ENCODE measurements at regions not wholly inside any gene's neighbourhood (a gene's known extent, or its start where the extent isn't known, plus 50 kb on each side); places are given as distances from the start of the nearest gene placed in this dataset.

DNA sequence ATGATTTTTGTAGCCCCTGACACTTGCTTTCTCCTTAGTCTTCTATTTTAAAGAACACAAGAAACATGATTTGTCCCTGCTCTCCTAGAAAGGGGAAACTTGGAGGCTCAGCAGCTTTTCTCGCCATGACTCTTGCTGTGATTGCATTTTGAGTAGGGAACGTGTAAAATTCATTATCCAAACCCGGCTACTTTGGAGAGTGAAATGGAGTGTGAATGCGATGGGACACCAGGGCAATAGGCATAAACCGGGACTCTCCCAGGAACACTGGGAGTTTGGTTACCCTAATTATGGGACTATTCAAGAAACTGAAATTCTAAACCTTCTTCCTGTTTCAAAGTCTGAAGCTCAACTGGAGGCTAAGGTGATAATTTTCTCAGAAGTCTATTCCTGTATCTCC is 181.7 kb upstream of the RFC3 start:
- ATAC-seq: no peak
- no peak for DNase-seq
- intact Hi-C loops (cut with micrococcal nuclease): no loop called here

DNA sequence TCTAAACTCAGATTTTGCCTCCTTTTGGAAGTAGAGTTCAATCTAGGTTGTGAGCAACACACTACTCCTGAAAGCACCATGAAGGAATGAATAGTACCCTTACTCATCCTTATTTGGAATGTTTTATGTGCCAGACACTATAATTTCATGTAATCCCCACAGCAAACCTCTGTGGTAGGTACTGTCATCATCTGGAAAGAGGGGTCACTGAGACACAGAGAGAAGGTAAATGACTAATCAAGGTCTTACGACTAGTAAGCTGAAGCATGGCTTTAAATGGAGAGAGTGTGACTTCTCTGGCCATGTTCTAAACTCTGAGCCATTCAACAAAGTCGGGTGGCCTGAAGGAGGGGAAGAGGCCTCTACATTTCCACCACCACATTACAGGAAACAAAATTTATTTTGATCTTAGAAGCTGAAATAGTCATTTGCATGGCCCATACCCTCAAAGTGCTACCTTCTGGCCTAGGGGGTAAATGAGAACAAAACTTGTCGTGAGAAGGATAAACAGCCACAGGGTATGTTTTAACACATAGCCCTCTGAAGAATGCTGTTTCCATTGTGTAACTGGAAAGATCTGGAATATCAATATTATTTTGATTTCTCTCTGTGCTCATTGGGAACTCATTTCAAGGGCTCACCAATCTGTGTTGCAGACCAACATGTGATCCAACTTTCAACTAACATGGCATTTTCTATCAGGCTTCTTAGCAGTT is 180.8 kb upstream of the RFC3 start:
- no peak for ATAC-seq
- intact Hi-C loops (cut with micrococcal nuclease): no loop called here
- no peak for DNase-seq

DNA sequence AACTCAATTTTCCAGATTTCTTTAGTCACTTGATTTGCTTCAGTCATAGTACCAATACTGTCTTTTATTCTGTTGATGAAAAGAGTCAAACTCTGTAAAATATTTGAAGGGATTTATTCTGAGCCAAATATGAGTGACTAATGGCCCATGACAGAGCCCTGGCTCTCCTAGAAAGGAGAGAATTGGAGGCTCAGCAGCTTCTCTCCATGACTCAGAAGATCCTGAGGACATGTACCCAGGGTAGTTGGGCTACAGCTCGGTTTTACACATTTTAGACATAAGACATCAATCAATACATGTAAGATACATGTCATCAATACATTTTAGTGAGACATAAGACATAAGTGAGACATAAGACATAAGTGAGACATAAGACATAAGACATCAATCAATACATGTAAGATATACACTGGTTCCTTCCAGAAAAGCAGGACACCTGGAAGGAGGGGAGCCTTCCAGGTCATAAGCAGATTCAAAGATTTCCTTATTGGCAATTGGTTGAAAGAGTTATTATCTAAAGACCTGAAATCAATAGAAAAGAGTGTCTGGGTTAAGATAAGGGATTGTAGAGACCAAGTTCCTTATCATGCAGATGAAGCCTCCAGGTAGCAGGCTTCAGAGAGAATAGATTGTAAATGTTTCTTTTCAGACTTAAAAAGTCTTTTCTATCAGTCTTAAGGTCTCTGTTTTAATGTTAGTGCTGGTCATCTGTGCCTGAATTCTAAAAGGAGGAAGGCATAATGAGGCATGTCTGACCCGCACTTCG is 179.8 kb upstream of the RFC3 start:
- no peak for ATAC-seq
- intact Hi-C loops (cut with micrococcal nuclease): no loop called here
- DNase-seq: no peak

DNA sequence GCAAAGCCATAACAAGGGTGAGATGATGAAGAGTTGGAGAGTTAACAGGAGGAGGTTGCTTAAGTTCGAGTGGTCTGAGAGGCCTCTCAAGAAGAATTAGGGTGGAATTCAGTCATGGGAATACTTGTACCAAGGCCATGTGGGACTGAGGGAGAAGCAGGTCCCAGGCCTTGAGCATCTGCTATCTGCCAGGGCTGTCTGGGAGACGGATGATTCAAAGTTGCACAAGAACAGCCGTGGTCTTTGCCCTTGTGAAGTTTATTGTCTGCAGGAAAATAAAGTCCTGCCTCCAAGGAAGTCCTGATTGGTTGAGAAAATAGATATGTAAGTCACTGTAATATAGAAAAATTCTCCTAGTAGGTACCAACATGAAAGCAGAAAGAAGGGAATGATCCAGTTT is 178.8 kb upstream of the RFC3 start:
- intact Hi-C loops (cut with micrococcal nuclease): no loop called here
- peak; percentile 46 for DNase-seq
- peak; percentile 42 for ATAC-seq

DNA sequence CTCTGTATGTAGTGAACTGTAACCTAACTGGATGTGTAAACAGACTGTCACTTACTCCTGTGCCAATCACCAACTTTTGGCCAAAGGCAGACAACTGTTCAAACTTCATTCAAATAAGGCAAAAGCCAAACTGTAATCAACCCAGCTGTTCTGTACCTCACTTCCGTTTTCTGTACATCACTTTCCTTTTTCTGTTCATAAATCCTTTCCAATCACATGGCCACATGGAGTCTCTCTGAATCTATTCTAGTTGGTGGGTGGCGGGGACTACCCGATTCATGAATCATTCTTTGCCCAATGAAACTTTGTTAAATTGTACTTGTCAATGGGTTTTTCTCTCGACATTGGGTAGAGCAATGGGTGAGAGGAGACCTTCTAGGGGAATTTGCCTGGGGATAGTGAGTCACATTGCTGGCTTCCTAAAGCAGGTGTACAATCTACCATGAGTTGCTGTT is 178.3 kb upstream of the RFC3 start:
- intact Hi-C loops (cut with micrococcal nuclease): no loop called here
- DNase-seq (no peak), ATAC-seq (no peak)

DNA sequence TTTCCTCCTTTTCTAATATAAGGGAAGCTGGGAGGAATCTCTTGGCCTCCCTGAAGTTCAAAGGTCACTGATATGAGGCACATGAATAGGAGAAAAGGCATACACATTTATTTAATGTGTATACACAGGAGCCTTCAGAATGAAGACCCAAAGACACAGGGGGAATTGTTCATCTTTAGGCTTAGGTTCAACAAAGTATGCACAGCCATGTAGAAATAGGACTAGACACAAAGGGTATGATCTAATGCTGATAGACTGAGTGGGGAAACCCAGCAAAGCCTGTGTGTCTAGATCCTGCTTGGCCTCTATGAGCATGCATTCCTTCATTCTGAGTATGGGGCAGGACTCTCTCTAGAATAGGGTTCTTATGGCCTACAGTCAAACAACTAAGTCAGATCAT is 177.1 kb upstream of the RFC3 start:
- DNase-seq: no peak
- intact Hi-C loops (cut with micrococcal nuclease): no loop called here
- no peak for ATAC-seq

DNA sequence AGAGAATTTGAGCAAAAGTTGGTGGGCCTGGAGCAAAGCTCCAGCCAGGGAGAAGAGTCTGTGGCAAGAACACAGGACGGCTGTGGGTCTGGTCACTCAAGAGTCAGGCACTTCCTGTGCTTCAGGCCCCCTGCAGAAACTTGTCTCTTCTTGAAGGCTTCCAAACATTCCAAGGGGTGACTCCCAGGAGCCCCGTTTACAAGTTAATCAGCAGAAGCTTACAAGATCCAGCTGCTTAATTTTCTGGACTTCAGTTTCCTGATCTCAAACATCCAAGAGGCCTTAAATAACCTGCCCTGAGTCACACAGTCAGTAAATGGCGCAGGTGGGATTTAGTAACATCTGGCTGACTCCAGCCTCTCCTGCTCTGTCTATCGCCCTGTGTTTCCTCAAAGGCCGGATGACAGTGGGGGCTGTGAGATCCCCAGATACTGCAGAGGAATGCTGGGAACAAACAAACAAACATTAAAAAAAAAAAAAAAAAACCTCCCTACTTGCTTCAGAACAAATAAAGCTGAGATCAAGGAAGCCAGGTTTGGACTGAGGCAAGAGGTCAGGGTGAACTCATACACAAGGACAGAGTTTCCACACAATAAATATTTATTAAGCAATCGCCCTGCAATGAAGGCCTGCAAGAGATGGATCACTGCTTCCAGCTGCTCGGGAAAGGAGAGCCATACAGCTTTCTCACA is 175.4 kb upstream of the RFC3 start:
- intact Hi-C loops (cut with micrococcal nuclease): no loop called here
- DNase-seq: peak; percentile 56
- ATAC-seq: peak; percentile 78

DNA sequence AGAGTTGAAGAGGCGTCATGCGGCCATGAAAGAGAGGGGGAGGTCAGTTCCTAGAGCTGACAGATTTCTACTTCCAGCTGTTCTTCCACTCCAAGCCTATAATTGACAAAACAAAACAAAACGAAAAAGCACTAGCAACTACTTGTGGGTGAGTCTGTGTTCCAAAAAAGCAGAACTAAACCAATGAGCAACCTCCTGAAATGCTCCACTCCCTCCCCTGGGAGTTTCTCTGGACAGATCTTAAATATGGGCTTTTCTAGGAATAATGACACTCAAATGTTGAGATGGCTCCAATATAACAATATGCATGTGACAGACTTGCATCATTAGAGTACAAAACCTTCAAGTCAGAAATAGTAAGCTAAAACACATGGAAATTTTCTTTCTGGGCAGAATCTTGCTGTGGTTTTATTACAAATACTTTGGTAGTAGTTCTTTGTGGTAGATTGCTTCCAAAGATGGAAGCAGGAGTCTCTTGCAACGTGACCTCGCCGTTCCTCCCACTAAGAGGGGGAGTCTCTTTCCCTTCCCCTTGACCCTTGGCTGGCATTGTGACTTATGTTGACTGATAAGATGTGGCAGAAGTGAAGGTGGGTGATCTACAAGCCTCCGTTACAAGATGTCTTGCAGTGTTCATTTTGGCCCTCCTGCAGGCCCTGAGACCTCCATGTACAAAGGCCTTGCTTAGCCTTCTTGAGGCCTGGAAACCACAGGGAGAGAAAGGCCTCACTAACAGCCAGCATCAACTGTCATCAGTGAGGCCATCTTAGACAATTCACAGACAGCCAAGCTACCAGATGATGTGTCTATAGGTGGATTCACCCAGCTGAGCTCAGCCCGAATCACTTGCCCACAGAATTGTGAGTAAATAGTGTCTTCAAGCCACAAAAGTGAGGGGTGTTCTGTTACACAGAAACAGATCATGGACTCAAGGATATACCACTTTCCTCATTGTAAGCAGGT is 173.1 kb upstream of the RFC3 start:
- intact Hi-C loops (cut with micrococcal nuclease): no loop called here
- ATAC-seq (peak; percentile 44), DNase-seq (peak; percentile 20)

DNA sequence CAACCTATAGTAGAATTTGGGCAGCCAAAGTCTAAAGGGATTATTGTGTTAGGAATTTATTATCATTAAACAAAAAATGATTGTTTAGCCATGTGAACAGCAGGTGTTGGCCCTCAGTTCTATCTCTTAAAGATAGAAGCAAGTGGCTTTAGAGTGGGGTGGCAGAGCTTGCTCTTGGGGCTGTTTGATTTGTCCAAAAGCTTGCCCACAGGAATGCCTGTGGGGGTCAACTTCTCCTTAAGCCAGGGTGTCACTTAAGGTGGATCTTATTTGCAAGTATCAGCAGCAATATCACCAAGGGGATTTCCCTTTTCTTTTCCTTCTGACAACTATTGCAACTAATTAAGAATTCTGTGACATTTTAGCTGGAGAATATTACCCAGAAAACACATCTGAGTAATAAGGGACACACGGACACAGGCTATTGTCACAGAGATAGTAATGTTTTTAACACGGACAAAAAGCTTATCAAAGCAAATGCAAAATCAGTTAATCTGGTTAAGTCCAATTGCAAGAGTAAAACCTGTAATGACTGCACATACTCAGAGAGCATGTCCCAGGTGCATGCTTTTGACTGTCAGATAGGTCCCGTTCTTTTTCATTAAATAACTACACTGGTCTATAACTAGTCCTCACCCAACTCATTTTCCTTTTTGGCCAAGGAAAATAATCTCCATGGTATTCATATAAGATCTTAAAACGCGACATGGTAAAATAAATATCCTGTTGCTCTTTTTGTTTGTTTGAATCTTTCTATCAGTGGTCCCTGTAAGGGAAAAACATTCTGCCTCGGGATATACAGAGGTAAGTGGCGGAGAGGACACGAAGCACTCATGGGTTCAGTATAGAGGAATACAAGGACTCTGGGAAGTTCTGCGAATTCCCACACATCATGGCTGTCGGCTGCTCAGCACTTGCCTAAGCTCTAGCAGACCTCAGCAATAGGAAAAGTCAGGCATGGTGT is 172.1 kb upstream of the RFC3 start:
- no peak for ATAC-seq
- intact Hi-C loops (cut with micrococcal nuclease): no loop called here
- no peak for DNase-seq

DNA sequence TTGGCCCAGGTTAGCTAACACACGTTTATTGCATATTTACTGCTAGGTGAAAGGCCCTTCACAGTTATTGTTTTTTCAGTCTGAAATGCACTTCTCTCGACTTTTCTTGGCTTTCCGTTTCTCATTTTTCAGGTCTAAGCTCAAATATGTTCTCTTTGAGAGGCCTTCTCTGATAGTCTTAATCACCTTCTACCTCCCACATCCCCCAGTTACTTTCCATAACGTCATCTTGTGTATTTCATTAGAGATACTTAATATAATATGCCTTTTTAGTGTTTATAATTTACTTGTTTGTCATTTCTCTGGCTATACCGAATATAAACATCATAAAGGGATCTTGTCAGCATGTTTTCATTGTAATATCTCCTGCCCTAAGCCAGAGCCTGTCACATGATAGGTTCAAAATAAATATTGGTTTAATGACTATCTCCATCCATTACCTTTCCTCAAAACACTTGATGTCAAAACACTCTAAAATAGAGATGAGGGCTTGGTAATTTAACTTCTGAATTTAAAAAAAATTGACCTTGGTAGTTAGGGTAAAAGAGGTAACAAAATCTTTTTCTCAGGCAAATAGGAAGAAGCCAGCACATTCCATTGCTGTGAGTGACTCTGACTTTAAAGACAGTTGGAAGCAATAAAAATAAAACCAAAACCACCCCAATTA is 168.6 kb upstream of the RFC3 start:
- DNase-seq (no peak), ATAC-seq (no peak)
- intact Hi-C loops (cut with micrococcal nuclease): no loop called here

DNA sequence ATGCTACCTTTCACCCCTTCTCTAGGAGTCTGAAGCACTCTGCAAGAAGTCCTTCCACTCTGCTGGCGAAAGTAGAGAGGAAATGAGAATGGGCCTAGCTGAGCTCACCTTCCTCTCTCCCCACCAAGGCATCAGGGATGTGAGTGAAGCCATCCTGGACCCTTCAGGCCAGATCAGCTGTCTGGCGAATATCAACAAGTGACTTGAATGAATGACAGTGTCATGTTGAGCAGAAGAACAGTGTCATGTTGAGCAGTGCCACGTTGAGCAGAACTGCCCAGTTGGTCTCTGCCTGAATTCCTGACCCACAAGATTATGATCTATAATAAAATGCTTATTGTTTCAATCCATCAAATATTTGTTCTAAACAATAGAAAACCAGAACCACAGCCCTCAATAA is 166.2 kb upstream of the RFC3 start:
- ATAC-seq: no peak
- intact Hi-C loops (cut with micrococcal nuclease): no loop called here
- DNase-seq: no peak

DNA sequence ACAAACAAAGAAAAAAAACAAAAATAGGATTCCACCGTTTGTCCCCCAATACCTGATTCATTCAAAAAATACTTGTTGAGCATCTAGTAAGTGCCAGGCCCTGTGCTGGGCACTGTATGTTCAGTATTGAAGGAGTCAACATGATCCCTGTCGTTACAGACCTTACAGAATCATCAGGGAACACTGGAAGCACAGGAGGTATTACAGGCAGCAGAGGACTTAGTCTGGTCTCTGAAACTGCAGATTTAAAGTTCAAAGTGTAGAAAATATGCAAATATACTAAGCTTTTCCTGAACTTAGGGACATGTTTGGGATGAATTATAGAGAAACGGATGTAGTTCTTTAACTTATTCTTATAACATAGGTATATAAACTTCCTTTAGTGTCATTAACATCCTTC is 160.7 kb upstream of the RFC3 start:
- intact Hi-C loops (cut with micrococcal nuclease): no loop called here
- no peak for DNase-seq
- no peak for ATAC-seq

DNA sequence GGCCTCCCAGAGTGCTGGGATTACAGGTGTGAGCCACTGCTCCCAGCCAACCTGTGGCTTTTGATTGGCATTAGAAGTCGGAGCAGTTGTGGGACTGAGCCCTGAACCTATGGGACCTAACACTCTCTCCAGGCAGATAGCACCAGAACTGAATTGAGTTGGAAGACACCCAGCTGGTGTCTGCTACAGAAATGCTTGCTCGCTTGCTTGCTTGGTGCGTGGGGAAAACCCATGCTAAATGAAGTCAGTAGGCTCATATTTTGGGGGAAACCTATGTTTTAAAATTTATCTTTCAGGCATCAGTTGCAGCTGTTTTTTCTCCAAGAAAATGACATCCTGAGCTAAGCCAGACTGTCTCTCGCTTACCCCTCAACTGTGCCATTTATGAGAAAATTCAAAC is 158.5 kb upstream of the RFC3 start:
- intact Hi-C loops (cut with micrococcal nuclease): no loop called here
- ATAC-seq: no peak
- no peak for DNase-seq

DNA sequence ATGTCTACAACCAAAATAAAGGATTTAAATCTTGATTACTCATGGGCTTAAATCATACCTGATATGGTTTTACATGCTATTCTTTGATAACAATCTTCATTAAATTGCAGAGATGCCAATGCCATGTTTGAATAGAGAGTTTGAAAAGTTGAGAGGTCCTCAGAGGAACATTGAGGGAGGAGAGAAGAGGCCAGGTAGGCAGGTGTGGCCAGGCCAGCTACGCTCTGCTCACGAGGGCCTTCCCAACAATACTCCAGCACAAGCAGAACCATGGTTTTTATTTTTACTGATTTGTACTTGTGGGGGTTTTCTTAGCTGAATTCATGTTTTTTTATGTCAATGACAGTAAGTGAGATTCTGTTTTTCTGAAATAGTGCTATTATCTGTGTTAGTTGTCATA is 158.1 kb upstream of the RFC3 start:
- DNase-seq: no peak
- no peak for ATAC-seq
- intact Hi-C loops (cut with micrococcal nuclease): no loop called here

DNA sequence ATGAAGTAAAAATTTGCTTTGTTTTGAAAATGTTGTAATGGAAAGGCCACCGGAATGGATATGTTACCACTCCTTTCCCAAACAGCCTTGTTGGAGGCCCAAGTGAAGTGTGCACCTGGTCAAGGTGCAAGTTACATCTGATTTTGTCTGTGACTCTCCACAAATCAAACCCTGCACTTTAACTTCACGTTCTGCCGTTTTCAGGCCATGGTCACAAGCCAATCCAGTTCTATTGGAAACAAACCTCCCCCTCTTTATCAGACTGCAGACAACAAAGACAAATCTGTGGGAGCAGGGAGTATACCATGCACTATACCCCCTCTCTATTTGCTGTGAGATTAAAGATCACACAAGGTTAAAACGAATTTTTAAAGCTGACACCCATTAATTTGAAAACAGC is 155.6 kb upstream of the RFC3 start:
- intact Hi-C loops (cut with micrococcal nuclease): no loop called here
- no peak for ATAC-seq
- DNase-seq: no peak

DNA sequence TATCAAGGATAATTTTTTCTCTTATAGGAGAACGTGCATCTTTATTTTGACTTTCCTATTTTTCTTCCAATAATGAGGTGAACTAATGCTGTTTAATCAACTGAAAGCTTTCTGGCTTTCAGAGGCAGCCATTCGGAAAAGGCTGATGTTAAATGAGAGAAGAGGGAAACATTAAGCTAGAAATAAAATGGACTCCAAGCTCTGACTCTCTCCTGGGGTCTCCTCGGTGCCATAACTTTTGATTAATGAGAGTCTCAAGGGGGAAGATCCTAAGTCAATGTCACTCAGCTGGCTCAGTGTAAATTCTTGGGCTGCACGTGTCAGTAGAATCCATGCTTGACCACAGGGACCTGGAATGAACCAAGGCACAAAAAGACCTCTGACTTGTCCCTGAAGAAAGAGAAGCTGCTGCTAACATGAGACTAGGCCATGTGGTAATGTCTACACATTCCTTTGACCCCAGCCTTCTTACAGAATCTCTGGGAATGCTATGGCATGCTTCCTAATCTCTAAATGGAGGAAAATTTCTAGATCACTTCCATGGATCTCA is 152.2 kb upstream of the RFC3 start:
- intact Hi-C loops (cut with micrococcal nuclease): no loop called here
- DNase-seq (no peak), ATAC-seq (no peak)

DNA sequence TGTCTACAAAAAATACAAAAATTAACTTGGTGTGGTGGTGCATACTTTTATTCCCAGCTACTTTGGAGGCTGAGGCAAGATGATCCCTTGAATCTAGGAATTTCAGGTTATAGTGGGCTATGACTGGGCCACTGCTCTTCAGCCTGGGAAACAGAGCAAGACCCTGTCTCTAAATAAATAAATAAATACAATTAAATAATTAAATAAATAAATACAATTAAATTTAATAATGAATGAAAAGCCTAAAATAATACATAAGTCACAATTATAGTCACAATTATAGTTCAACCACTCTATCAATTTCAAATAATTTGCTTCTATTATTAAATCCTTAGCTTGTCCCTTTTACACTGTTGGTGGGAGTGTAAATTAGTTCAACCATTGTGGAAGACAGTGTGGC is 146.4 kb upstream of the RFC3 start:
- ATAC-seq (no peak), DNase-seq (no peak)
- intact Hi-C loops (cut with micrococcal nuclease): no loop called here
